Endothelial cell of umbilical vein (primary cell): ENCODE measurements at regions not wholly inside any gene's neighbourhood (a gene's known extent, or its start where the extent isn't known, plus 50 kb on each side); places are given as distances from the start of the nearest gene placed in this dataset.
"Not testable (repeated sequence)": the region's sequence is repeated elsewhere in the genome, so short reads cannot be mapped to it uniquely, and the experiment has no call there.

Source experiments
- BruUV-seq: library from RNA; stranded (reverse); fragments of 400-500 nt; replicated peaks from 2 replicates; lab custom pipeline; 2021; lab: Mats Ljungman, UMichigan
- CTCF ChIA-PET: fragments of 300-600, 350-600 bp; sonication (Branson Sonifier 250); formaldehyde crosslinking; loops from one replicate; lab custom pipeline; 2021; ENCODE audit warnings: antibody characterized with exemption, inconsistent platforms; lab: Charles Lee
- POLR2A ChIA-PET: fragments of 300-600, 350-600 bp; sonication (Branson Sonifier 250); formaldehyde crosslinking; loops from one replicate; lab custom pipeline; 2021; ENCODE audit warnings: antibody characterized with exemption, inconsistent platforms; lab: Charles Lee
- DNase-seq: peaks from one replicate; pipeline ENCODE4 v3.0.0-alpha.2; 2011; ENCODE audit warnings: low read depth, low spot score
- FAIRE-seq: peaks from 2 replicates; lab custom pipeline; 2011; peaks lifted over from hg19 to GRCh38; lab: Jason Lieb, UNC
- H2AFZ ChIP-seq: 2 replicates; pipeline ENCODE4 v1.6.0; 2012; ENCODE audit warnings: low read depth, low read length, control low read depth, inconsistent platforms
- H3K27ac ChIP-seq: 2 replicates; pipeline ENCODE4 v1.5.1; 2011; ENCODE audit warnings: low read depth, mild to moderate bottlenecking, control low read depth, low read length, moderate library complexity; ENCODE audit not compliant: insufficient read depth
- H3K27me3 ChIP-seq, 2 experiments: 2 replicates each; pipeline versions ENCODE4 v1.6.0 to v1.6.1; 2011; ENCODE audit warnings: low read length in 2 of 2, mixed read lengths in 1 of 2; ENCODE audit not compliant: control insufficient read depth in 2 of 2, insufficient read depth in 2 of 2
- H3K36me3 ChIP-seq, 2 experiments: 2 replicates in 1 of 2; 3 replicates in 1 of 2; pipeline ENCODE4 v1.5.1; 2011; ENCODE audit warnings: low read length in 2 of 2, mild to moderate bottlenecking in 1 of 2, moderate library complexity in 1 of 2; ENCODE audit not compliant: control insufficient read depth in 2 of 2, insufficient read depth in 2 of 2; ENCODE audit errors: extremely low read depth in 1 of 2
- H3K4me1 ChIP-seq: 3 replicates; pipeline ENCODE4 v1.5.1; 2011; ENCODE audit warnings: mild to moderate bottlenecking, low read length; ENCODE audit not compliant: control insufficient read depth, insufficient read depth; ENCODE audit errors: extremely low read depth
- H3K4me2 ChIP-seq: 2 replicates; pipeline ENCODE4 v1.6.1; 2011; ENCODE audit warnings: low read length, control low read depth, mixed read lengths; ENCODE audit not compliant: insufficient read depth
- H3K4me3 ChIP-seq, 3 experiments: fragments of 200-600 bp in 1 of 3; sonication (generic), shearing (Covaris generic) in 1 of 3; replicated peaks in 1 of 3; 2 replicates each; pipeline ENCODE4 v1.5.1; 2011 to 2016; ENCODE audit warnings: control low read depth in 3 of 3, low read length in 3 of 3, mild to moderate bottlenecking in 2 of 3, inconsistent platforms in 1 of 3, low read depth in 1 of 3, moderate library complexity in 1 of 3; ENCODE audit not compliant: insufficient read depth in 1 of 3
- H3K79me2 ChIP-seq: 2 replicates; pipeline ENCODE4 v1.6.0; 2012; ENCODE audit warnings: low read length, inconsistent platforms; ENCODE audit not compliant: control insufficient read depth, insufficient read depth
- H3K9ac ChIP-seq: replicated peaks from 2 replicates; pipeline ENCODE3; 2011; ENCODE audit warnings: low read length, control low read depth; ENCODE audit not compliant: insufficient read depth; ENCODE audit errors: extremely low read depth
- H3K9me1 ChIP-seq: replicated peaks from 3 replicates; pipeline ENCODE4 v1.6.0; 2011; ENCODE audit warnings: mild to moderate bottlenecking, low read length; ENCODE audit not compliant: control insufficient read depth, insufficient read depth; ENCODE audit errors: extremely low read depth
- H3K9me3 ChIP-seq: replicated peaks from 2 replicates; pipeline ENCODE4 v1.5.1; 2012; ENCODE audit warnings: low read length, inconsistent platforms; ENCODE audit not compliant: control insufficient read depth, insufficient read depth
- H4K20me1 ChIP-seq: replicated peaks from 2 replicates; pipeline ENCODE3; 2011; ENCODE audit warnings: mild to moderate bottlenecking, low read length; ENCODE audit not compliant: control insufficient read depth, insufficient read depth; ENCODE audit errors: extremely low read depth
- EZH2 ChIP-seq: IDR thresholded peaks from 2 replicates; pipeline ENCODE4 v1.6.1; 2012; ENCODE audit warnings: borderline replicate concordance, low read depth, mild to moderate bottlenecking, moderate library complexity, low read length, inconsistent platforms; ENCODE audit not compliant: severe bottlenecking
- JUN ChIP-seq: IDR thresholded peaks from 2 replicates; pipeline ENCODE4 v1.6.1; 2011; ENCODE audit warnings: borderline replicate concordance, low read depth; ENCODE audit not compliant: insufficient read length, insufficient read depth
- MAX ChIP-seq: IDR thresholded peaks from 2 replicates; pipeline ENCODE4 v1.6.1; 2011; ENCODE audit not compliant: insufficient read depth, insufficient read length
- MYC ChIP-seq: IDR thresholded peaks from one replicate; pipeline ENCODE4 v1.6.1; 2011; ENCODE audit warnings: mild to moderate bottlenecking, low read depth, low read length
- POLR2AphosphoS5 ChIP-seq: IDR thresholded peaks from 2 replicates; pipeline ENCODE4 v1.6.1; 2012; ENCODE audit warnings: low read depth, mild to moderate bottlenecking, control low read depth, low read length, moderate library complexity; ENCODE audit not compliant: insufficient read depth
- dilution Hi-C: fragments of 300-500 bp; cut with MboI; formaldehyde crosslinking; loops from one replicate; pipeline ENCODE4 v1.15.0; 2019; ENCODE audit warnings: low sequenced_read_pairs; ENCODE audit not compliant: extremely low pct_ligation_motif_present
- intact Hi-C: fragments of 100-400 bp; cut with micrococcal nuclease; formaldehyde crosslinking; loops from one replicate; pipeline ENCODE4 v1.10.0; 2022

GRCh38 chr19:30289336-30289735 lies 82.8 kb upstream of the ZNF536 start:
- no peaks in the 10 kb centered on the region for H4K20me1 ChIP-seq
- DNase-seq, result no peak
- H3K9me3 ChIP-seq, result no peaks in the 10 kb centered on the region
- no peak overlapping the region for H2AFZ ChIP-seq
- no peak overlapping the region for H3K9ac ChIP-seq
- no peaks in the 10 kb centered on the region for H3K36me3 ChIP-seq
- TF ChIP-seq POLR2AphosphoS5 (no peak), JUN (no peak), MYC (no peak), EZH2 (no peak), MAX (no peak)
- dilution Hi-C loops, result no loop called here
- no TSS peak for BruUV-seq
- ChIA-PET POLR2A (no interaction called here), CTCF (no interaction called here)
- no peak overlapping the region for H3K4me3 ChIP-seq
- H3K4me2 ChIP-seq, result no peak overlapping the region
- intact Hi-C loops, result no loop called here
- no peak for FAIRE-seq
- H3K79me2 ChIP-seq, result no peaks in the 10 kb centered on the region
- no peaks in the 10 kb centered on the region for H3K9me1 ChIP-seq
- no peak overlapping the region for H3K27ac ChIP-seq
- no peaks in the 10 kb centered on the region for H3K4me1 ChIP-seq
- H3K27me3 ChIP-seq, result no peaks in the 10 kb centered on the region

GRCh38 chr19:30290805-30291204 lies 81.4 kb upstream of the ZNF536 start:
- H3K9me3 ChIP-seq, H2AFZ ChIP-seq, H3K79me2 ChIP-seq, POLR2A ChIA-PET, CTCF ChIA-PET, H3K4me2 ChIP-seq, dilution Hi-C loops, H3K36me3 ChIP-seq, FAIRE-seq, H3K9ac ChIP-seq, intact Hi-C loops, H3K4me1 ChIP-seq, H4K20me1 ChIP-seq, BruUV-seq, H3K27me3 ChIP-seq, H3K9me1 ChIP-seq, H3K27ac ChIP-seq, H3K4me3 ChIP-seq, DNase-seq: not testable (repeated sequence)
